ENCODE measurements at regions not wholly inside any gene's neighbourhood (a gene's known extent, or its start where the extent isn't known, plus 50 kb on each side); places are given as distances from the start of the nearest gene placed in this dataset.
"Not testable (repeated sequence)": the region's sequence is repeated elsewhere in the genome, so short reads cannot be mapped to it uniquely, and the experiment has no call there.

GRCh38 chr21:28283641-28284490 lies 708.8 kb downstream of the LTN1 start:
- Histone ChIP-seq H3K9me3 (no peaks in the 10 kb centered on the region), H3K4me3 (no peak overlapping the region), H3K36me3 (ENCODE audit: low read depth) (no peaks in the 10 kb centered on the region), H3K4me1 (ENCODE audit: low read depth) (no peaks in the 10 kb centered on the region)
- no peak for DNase-seq
- TF ChIP-seq, protein P1, sequence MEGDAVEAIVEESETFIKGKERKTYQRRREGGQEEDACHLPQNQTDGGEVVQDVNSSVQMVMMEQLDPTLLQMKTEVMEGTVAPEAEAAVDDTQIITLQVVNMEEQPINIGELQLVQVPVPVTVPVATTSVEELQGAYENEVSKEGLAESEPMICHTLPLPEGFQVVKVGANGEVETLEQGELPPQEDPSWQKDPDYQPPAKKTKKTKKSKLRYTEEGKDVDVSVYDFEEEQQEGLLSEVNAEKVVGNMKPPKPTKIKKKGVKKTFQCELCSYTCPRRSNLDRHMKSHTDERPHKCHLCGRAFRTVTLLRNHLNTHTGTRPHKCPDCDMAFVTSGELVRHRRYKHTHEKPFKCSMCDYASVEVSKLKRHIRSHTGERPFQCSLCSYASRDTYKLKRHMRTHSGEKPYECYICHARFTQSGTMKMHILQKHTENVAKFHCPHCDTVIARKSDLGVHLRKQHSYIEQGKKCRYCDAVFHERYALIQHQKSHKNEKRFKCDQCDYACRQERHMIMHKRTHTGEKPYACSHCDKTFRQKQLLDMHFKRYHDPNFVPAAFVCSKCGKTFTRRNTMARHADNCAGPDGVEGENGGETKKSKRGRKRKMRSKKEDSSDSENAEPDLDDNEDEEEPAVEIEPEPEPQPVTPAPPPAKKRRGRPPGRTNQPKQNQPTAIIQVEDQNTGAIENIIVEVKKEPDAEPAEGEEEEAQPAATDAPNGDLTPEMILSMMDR (IDR thresholded peaks at IDR 0.05): no peak
- no peak for ATAC-seq
- intact Hi-C loops (cut with DNase I, micrococcal nuclease): no loop called here

DNA sequence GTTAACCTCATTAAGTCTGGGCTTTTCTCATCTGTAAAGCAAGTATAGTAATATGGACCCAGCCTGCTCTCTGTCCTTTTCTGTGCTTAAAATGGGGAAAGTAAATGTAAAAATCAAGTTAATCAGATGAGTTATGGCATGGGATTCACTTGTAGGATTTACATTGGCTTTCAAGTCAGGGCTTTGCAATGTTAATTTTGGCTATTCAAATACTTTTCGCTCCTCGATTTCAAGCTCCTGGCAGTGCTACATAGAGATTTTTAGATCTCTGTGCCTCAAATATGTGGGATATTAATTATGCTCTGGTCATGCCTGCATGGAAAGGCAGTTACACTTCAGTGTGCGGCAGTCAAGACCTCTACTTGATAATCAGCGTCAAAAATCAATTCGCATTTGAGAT lies 709.8 kb downstream of the LTN1 start:
- no peaks in the 10 kb centered on the region for H3K9me3 ChIP-seq
- no peak overlapping the region for H3K4me3 ChIP-seq
- ATAC-seq (no peak), DNase-seq (no peak)
- no peaks in the 10 kb centered on the region for H3K4me1 ChIP-seq (ENCODE audit: low read depth)
- TF ChIP-seq, protein P1 (IDR thresholded peaks at IDR 0.05): no peak
- intact Hi-C loops (cut with DNase I, micrococcal nuclease): no loop called here
- no peaks in the 10 kb centered on the region for H3K36me3 ChIP-seq (ENCODE audit: low read depth)

DNA sequence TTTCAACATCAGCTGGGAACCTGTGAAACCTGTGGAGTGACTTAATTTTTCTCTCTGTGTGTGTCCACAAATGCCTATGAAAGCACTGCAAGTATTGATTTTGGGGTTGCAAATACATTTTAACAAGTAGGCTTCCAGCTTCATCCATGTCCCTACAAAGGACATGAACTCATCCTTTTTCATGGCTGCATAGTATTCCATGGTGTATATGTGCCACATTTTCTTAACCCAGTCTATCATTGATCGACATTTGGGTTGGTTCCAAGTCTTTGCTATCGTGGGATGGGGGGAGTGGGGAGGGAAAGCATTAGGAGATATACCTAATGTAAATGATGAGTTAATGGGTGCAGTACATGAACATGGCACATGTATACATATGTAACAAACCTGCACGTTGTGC lies 711.3 kb downstream of the LTN1 start:
- H3K4me3 ChIP-seq; H3K9me3 ChIP-seq; intact Hi-C loops (cut with DNase I, micrococcal nuclease); H3K4me1 ChIP-seq (ENCODE audit: low read depth); DNase-seq; ATAC-seq; H3K36me3 ChIP-seq (ENCODE audit: low read depth): not testable (repeated sequence)

DNA sequence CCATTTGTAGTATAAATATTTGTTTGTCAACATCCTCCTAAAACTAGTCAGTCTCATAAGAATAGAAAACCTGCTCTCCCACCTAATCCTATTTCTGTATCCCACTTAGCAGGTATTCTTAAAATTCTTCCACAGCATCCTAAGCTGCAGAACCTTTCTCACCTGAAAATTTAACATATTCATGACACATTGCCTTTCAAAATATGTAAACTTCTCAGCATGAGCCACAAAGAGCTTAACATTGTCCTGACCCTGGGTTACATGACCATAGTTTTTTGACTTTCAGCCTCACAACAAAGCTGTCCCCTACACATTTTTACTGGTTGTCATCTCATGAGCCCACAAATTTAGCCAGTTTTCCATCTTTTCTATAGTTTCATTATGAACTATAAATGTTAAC lies 712.1 kb downstream of the LTN1 start:
- no peaks in the 10 kb centered on the region for H3K36me3 ChIP-seq (ENCODE audit: low read depth)
- TF ChIP-seq, protein P1 (IDR thresholded peaks at IDR 0.05): no peak
- H3K4me1 ChIP-seq (ENCODE audit: low read depth): no peaks in the 10 kb centered on the region
- ATAC-seq (no peak), DNase-seq (no peak)
- intact Hi-C loops (cut with DNase I, micrococcal nuclease): no loop called here
- H3K9me3 ChIP-seq: no peaks in the 10 kb centered on the region
- no peak overlapping the region for H3K4me3 ChIP-seq

DNA sequence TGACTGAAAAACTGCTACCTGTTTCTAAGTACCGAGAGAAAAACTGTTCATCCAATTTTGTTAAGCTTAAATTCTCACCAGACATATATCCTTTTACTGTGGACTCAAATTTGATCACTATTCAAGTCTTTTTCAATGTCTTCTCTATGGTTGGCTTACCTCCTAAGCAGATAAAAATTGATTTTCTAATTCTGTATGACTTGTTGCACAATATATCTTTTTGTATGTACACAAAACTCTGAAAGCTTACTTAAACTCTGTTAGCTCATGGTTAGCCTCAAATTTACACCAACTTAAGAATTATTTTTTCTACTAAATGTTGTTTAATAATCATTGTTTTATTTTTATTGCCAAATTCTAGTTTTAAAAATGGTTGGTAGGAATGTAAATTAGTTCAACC lies 715.4 kb downstream of the LTN1 start:
- no peak for ATAC-seq

More for the DNA sequence above, 715.4 kb downstream of the LTN1 start:
- no peaks in the 10 kb centered on the region for H3K36me3 ChIP-seq (ENCODE audit: low read depth)
- DNase-seq: no peak
- H3K4me3 ChIP-seq: no peak overlapping the region
- intact Hi-C loops (cut with DNase I, micrococcal nuclease): no loop called here
- H3K9me3 ChIP-seq: no peaks in the 10 kb centered on the region
- TF ChIP-seq, protein P1 (IDR thresholded peaks at IDR 0.05): no peak
- no peaks in the 10 kb centered on the region for H3K4me1 ChIP-seq (ENCODE audit: low read depth)
